Endothelial cell (in vitro differentiated cells): ENCODE measurements at regions not wholly inside any gene's neighbourhood (a gene's known extent, or its start where the extent isn't known, plus 50 kb on each side); places are given as distances from the start of the nearest gene placed in this dataset.

Source experiments
- DNase-seq: peaks from one replicate; pipeline ENCODE4 v3.0.0; 2021; ENCODE audit warnings: low spot score
- H3K27ac Mint-ChIP-seq: one replicate; pipeline ENCODE4 v1.8.0; 2021; ENCODE audit warnings: mixed read lengths, inconsistent platforms; ENCODE audit not compliant: unreplicated experiment
- H3K27me3 Mint-ChIP-seq: one replicate; pipeline ENCODE4 v1.8.0; 2021; ENCODE audit warnings: mild to moderate bottlenecking, moderate library complexity, mixed read lengths, inconsistent platforms; ENCODE audit not compliant: unreplicated experiment
- H3K36me3 Mint-ChIP-seq: one replicate; pipeline ENCODE4 v1.8.0; 2021; ENCODE audit warnings: mild to moderate bottlenecking, low read depth, mixed read lengths, inconsistent platforms; ENCODE audit not compliant: unreplicated experiment
- H3K4me1 Mint-ChIP-seq: one replicate; pipeline ENCODE4 v1.8.0; 2021; ENCODE audit warnings: mild to moderate bottlenecking, mixed read lengths, inconsistent platforms; ENCODE audit not compliant: unreplicated experiment
- H3K4me3 Mint-ChIP-seq: one replicate; pipeline ENCODE4 v1.8.0; 2021; ENCODE audit warnings: mild to moderate bottlenecking, mixed read lengths, inconsistent platforms; ENCODE audit not compliant: unreplicated experiment
- H3K9me3 Mint-ChIP-seq: one replicate; pipeline ENCODE4 v1.8.0; 2021; ENCODE audit warnings: mixed read lengths, inconsistent platforms; ENCODE audit not compliant: unreplicated experiment
- TF ChIP-seq, protein P1 (sequence below): fragments of 200-600 bp; sonication (generic); IDR thresholded peaks from one replicate; pipeline ENCODE4 v1.5.0; 2021; ENCODE audit warnings: antibody characterized with exemption; ENCODE audit not compliant: unreplicated experiment

DNA sequence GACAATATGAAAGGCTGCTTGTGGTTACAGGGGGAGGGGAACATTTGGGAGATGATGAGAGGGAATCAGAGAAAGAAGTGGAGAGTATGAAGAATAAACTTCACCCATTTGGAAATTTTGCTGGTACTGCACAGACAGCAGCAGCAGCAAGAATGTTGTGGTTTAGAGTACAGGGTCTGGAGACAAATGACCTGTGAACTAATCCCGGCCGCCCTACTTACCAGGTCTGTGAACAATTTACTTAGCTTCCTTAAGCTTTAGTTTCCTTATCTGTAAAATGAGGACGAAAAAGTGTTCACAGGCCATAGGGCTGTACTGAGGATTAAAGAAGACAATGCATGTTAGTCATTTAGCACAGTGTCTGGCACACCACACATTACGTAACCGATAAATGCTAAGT is 685.4 kb upstream of the CELF4 start:
- TF ChIP-seq, protein P1, sequence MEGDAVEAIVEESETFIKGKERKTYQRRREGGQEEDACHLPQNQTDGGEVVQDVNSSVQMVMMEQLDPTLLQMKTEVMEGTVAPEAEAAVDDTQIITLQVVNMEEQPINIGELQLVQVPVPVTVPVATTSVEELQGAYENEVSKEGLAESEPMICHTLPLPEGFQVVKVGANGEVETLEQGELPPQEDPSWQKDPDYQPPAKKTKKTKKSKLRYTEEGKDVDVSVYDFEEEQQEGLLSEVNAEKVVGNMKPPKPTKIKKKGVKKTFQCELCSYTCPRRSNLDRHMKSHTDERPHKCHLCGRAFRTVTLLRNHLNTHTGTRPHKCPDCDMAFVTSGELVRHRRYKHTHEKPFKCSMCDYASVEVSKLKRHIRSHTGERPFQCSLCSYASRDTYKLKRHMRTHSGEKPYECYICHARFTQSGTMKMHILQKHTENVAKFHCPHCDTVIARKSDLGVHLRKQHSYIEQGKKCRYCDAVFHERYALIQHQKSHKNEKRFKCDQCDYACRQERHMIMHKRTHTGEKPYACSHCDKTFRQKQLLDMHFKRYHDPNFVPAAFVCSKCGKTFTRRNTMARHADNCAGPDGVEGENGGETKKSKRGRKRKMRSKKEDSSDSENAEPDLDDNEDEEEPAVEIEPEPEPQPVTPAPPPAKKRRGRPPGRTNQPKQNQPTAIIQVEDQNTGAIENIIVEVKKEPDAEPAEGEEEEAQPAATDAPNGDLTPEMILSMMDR: no peak
- no peaks in the 10 kb centered on the region for H3K27me3 Mint-ChIP-seq
- H3K4me3 Mint-ChIP-seq: no peak overlapping the region
- H3K4me1 Mint-ChIP-seq: no peaks in the 10 kb centered on the region
- no peaks in the 10 kb centered on the region for H3K36me3 Mint-ChIP-seq
- no peak for DNase-seq
- H3K9me3 Mint-ChIP-seq: no peaks in the 10 kb centered on the region
- H3K27ac Mint-ChIP-seq: no peak overlapping the region

DNA sequence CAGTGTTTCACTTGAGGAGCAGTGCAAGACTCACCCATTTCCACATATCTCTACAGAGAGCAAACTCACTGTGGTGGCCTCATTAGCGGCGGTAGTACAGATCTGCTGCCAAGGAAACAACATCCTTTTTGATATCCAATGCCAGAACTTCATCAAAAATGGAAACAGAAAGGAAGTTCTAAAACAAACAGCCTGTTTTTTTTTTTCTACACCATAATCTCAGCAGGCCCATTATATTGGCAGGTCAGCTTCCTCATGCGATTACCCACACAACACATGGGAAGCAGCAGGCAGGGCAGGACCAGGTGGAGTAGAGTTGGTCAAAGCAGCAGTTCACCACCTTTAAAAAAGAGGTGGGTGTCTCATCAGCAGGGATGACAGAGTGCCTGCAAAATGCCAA is 678.9 kb upstream of the CELF4 start:
- Mint-ChIP-seq H3K36me3 (no peaks in the 10 kb centered on the region), H3K27me3 (no peaks in the 10 kb centered on the region), H3K4me3 (no peak overlapping the region), H3K4me1 (no peaks in the 10 kb centered on the region), H3K9me3 (no peaks in the 10 kb centered on the region), H3K27ac (no peak overlapping the region)
- DNase-seq: no peak
- TF ChIP-seq, protein P1: no peak

DNA sequence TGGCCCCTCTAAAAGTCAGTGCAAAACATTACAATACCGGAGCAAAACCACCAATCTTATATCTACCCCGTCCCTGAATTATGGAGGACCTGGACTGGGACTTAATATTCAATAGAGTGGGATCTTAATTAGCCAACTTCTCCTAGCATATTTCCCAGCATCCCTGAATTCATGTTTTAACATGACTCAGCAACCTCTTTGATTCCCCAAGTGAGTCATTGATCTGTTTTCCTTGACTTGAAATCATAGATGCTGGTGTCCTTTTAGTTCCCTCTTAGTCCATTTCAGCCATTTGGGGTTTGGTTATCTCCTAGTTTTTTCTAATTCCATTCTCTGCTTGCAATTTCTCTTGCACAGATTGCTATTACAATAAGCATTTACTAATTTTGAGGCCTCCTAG is 677.7 kb upstream of the CELF4 start:
- Mint-ChIP-seq H3K9me3 (no peaks in the 10 kb centered on the region), H3K27ac (no peak overlapping the region)
- TF ChIP-seq, protein P1: no peak

DNA sequence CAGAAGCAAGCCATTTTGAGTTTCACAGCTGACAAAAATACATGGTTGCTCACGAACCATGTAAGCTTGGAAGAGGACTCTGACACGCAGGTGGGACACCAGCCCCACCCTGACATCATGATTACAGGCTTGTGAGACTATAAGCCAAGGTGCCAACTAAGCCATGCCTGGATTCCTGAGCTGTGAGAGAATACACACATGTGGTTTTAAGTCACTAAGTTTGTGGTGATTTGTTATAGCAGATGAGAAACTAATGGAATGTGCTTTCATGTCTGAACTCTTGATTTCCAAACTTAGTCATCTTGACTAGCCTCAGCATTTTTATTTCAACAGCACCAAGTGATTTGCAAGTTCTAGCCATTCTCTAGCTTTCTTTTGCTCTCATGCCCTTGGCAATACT is 676.1 kb upstream of the CELF4 start:
- H3K27me3 Mint-ChIP-seq: no peaks in the 10 kb centered on the region
- no peaks in the 10 kb centered on the region for H3K4me1 Mint-ChIP-seq
- H3K9me3 Mint-ChIP-seq: no peaks in the 10 kb centered on the region
- no peaks in the 10 kb centered on the region for H3K36me3 Mint-ChIP-seq
- DNase-seq: no peak
- TF ChIP-seq, protein P1: no peak
- H3K4me3 Mint-ChIP-seq: no peak overlapping the region
- no peak overlapping the region for H3K27ac Mint-ChIP-seq

More for the DNA sequence above, 677.7 kb upstream of the CELF4 start:
- no peak overlapping the region for H3K4me3 Mint-ChIP-seq
- DNase-seq: no peak
- no peaks in the 10 kb centered on the region for H3K4me1 Mint-ChIP-seq
- no peaks in the 10 kb centered on the region for H3K36me3 Mint-ChIP-seq
- no peaks in the 10 kb centered on the region for H3K27me3 Mint-ChIP-seq

DNA sequence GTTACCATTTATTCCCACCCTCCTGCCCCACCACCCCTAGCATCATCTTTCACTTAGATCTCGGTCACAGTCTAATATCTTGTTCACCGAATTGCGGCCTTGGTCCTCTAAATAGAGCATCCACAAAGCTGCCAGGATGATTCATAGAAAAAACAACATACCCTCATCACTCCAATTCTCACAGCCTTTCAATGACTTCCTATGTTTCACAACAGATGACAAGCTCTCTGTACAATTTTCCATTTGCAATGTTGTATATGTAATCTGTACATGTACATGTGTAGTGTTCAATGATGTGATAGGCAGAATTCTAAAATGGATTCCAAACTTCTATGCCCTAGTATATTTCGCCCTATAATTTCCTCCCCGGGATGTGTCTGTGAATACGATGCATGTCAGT is 675.6 kb upstream of the CELF4 start:
- H3K27ac Mint-ChIP-seq: no peak overlapping the region
- H3K36me3 Mint-ChIP-seq: no peaks in the 10 kb centered on the region
- no peaks in the 10 kb centered on the region for H3K27me3 Mint-ChIP-seq
- no peaks in the 10 kb centered on the region for H3K9me3 Mint-ChIP-seq
- TF ChIP-seq, protein P1: no peak
- H3K4me3 Mint-ChIP-seq: no peak overlapping the region
- H3K4me1 Mint-ChIP-seq: no peaks in the 10 kb centered on the region
- DNase-seq: no peak
